Tibial nerve (tissue), 4 donors: ENCODE measurements at regions not wholly inside any gene's neighbourhood (a gene's known extent, or its start where the extent isn't known, plus 50 kb on each side); places are given as distances from the start of the nearest gene placed in this dataset.

Experiments used
- DNase-seq, 2 donors: peaks; one replicate each; pipeline ENCODE4 v3.0.0-alpha.2; 2019; ENCODE audit warnings: low spot score in 2 of 2
- H3K27ac ChIP-seq, 4 donors: fragments of 200-600 bp; sonication (generic) in 3 of 4; one replicate each; pipeline ENCODE4 v1.5.1; 2017 to 2019; ENCODE audit warnings: mild to moderate bottlenecking in 1 of 4
- H3K27me3 ChIP-seq, 2 donors: fragments of 200-600 bp; sonication (generic) in 1 of 2; one replicate each; pipeline versions ENCODE4 v1.5.1 to v1.6.0; 2017 to 2019
- H3K36me3 ChIP-seq, 3 donors: fragments of 200-600 bp; sonication (generic); one replicate each; pipeline ENCODE4 v1.5.1; 2018 to 2019
- H3K4me1 ChIP-seq, 4 donors: fragments of 200-600 bp; sonication (generic) in 3 of 4; one replicate each; pipeline ENCODE4 v1.5.1; 2017 to 2019
- H3K4me3 ChIP-seq, 4 donors: fragments of 200-600 bp; sonication (generic) in 3 of 4; one replicate each; pipeline ENCODE4 v1.5.1; 2017 to 2019; ENCODE audit warnings: mild to moderate bottlenecking in 1 of 4, moderate library complexity in 1 of 4
- H3K9me3 ChIP-seq, 4 donors: fragments of 200-600 bp; sonication (generic) in 3 of 4; one replicate each; pipeline ENCODE4 v1.5.1; 2017 to 2019
- CTCF ChIP-seq, 5 experiments: fragments of 200-600 bp in 3 of 5; fragments of 450-650 bp in 2 of 5; sonication (generic) in 3 of 5; IDR thresholded peaks; one replicate each; pipeline ENCODE4 v1.5.1; 2016 to 2019; ENCODE audit warnings: antibody characterized with exemption in 5 of 5, mild to moderate bottlenecking in 3 of 5, moderate library complexity in 2 of 5
- EP300 ChIP-seq, 2 donors: sonication (generic); formaldehyde crosslinking; IDR thresholded peaks; one replicate each; pipeline ENCODE4 v1.6.1; 2017; ENCODE audit warnings: antibody characterized with exemption in 2 of 2, mild to moderate bottlenecking in 1 of 2
- POLR2A ChIP-seq, 2 donors: fragments of 450-650 bp; IDR thresholded peaks; one replicate each; pipeline ENCODE4 v1.6.1; 2017; ENCODE audit warnings: antibody characterized with exemption in 2 of 2, mild to moderate bottlenecking in 2 of 2, moderate library complexity in 2 of 2
- WGBS, 2 donors: methylation state at CpG; one replicate each; pipeline ENCODE4 v1.1.5; 2018; 5-methylcytosine and 5-hydroxymethylcytosine counted together

DNA sequence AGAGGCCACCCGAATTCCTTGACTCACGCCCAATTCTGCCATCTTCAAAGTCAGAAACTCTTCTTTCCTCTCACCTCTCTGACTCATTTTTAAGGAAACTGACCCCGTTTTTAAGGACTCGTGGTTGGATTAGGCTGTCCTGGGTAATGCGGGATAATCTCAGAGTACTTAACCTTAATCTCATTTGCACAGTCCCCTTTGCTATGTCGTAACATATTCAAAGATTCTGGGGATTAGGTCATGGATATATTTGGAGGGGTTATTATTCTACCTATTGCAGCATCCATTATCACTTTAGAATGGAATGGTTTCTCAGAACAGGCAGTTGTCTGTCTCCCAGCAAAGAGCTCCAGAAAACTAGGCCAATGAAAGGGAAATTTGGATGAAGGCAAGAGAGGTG lies 80.8 kb upstream of the IL12B start:
- DNase-seq = no peak
- Histone ChIP-seq H3K4me3 (no peak overlapping the region), H3K9me3 (no peaks in the 10 kb centered on the region), H3K27ac (no peak overlapping the region), H3K36me3 (no peaks in the 10 kb centered on the region), H3K27me3 (no peaks in the 10 kb centered on the region), H3K4me1 (no peaks in the 10 kb centered on the region)
- 68 to 72% methylated on average over 6 of the region's 6 CpGs for whole genome bisulfite sequencing, 2 donors
- TF ChIP-seq EP300 (IDR thresholded peaks at IDR 0.05) (no peak), POLR2A (IDR thresholded peaks at IDR 0.05) (no peak), CTCF (IDR thresholded peaks at IDR 0.05) (no peak)

DNA sequence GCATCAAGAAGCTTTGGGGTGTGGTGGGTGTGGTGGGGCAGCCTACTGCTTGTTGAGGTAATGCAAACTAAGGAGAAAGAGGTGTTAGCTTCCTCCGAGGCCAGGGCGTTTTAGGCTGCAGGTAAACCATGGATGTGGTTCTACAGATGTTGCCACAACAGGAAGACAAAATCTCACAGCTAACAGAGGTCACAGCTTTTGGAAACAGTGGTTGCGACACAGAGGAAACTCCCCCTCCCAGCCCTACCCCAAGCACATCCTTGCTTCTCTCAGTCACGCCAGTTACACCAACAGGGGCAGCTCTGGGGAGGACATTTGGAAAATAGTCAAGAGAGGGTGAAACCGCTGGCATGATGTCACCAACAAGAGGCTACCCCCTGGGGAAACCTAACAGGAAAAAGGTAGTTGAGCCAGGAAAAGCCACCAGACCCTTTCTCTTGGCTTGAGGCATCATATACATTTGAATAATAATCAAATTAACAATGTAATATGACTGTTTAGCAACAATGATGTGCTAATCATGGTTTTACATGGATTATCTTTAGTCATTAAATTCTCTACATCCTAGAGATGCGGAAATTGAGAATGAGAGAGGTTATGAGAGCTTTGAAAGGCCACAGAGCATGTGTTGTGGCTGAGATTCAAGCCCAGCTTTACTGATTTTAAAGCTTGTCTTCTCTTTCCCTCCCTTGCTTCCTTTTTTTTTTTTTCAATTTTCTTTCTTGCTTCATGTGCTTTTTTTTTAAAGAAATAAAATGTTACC lies 82.2 kb upstream of the IL12B start:
- Histone ChIP-seq H3K9me3 (no peaks in the 10 kb centered on the region), H3K4me3 (no peak overlapping the region), H3K36me3 (no peaks in the 10 kb centered on the region), H3K27ac (no peak overlapping the region), H3K27me3 (no peaks in the 10 kb centered on the region), H3K4me1 (no peaks in the 10 kb centered on the region)
- WGBS, 2 donors = 63 to 67% methylated on average over 6 of the region's 6 CpGs
- TF ChIP-seq CTCF (IDR thresholded peaks at IDR 0.05) (no peak), EP300 (IDR thresholded peaks at IDR 0.05) (no peak), POLR2A (IDR thresholded peaks at IDR 0.05) (no peak)
- DNase-seq = no peak

DNA sequence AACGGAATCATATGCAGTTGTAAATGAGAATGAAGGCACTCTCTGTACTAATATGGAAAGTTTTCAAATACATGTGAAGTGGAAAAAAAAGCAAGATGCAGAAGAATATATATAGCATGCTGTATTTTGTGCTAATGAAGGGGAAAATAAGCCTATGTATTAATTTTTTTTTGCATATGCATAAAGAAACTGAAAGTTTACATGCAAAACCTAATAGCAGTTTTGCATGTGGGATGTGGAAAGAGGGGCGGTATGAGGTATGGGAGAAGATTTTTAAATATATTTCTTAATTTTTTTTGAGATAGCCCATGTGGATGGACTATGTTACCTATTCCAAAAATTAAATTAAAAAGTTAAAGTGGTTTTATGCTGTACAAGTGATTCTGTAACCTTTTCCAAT lies 83.7 kb upstream of the IL12B start:
- TF ChIP-seq POLR2A (IDR thresholded peaks at IDR 0.05) = no peak
- TF ChIP-seq CTCF (IDR thresholded peaks at IDR 0.05) = no peak
- TF ChIP-seq EP300 (IDR thresholded peaks at IDR 0.05) = no peak
- WGBS, 2 donors = 88 to 94% methylated on average over 2 of the region's 2 CpGs
- Histone ChIP-seq H3K4me3 (no peak overlapping the region), H3K27ac (no peak overlapping the region), H3K27me3 (no peaks in the 10 kb centered on the region), H3K9me3 (no peaks in the 10 kb centered on the region), H3K4me1 (no peaks in the 10 kb centered on the region), H3K36me3 (no peaks in the 10 kb centered on the region)
- no peak for DNase-seq

DNA sequence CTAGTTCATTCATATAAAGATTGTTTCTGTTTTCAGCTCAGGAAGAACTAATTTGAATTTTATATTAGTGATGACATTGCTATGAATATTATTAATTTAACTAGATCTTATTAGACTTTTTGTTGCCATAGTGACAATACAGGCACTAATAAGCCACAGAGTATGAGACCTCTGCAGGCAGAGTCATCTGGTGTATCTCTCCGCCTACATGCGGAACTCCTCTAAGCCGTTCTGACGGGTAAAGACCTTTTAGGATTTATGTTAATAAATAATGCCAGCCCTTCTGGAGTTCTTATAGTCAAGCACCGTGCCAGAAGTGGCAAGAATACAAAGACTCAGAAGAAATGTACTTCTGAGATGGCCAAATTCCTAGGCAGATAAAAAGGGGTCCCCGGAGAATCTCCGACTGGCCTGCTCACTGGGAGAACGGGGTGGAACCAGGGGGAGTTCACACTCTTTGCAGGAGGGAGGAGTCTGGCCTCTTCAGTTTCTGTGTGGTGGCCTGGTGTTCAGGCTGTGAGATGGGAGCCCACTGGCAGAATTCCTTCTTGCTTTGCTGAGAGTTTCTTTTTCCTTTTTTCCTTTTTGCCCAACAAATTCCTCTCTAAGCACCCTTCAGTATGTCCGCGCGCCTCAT lies 85.1 kb upstream of the IL12B start:
- H3K9me3 ChIP-seq = no peaks in the 10 kb centered on the region
- H3K36me3 ChIP-seq = no peaks in the 10 kb centered on the region
- H3K4me1 ChIP-seq = no peaks in the 10 kb centered on the region
- DNase-seq = no peak
- TF ChIP-seq EP300 (IDR thresholded peaks at IDR 0.05) (no peak), CTCF (IDR thresholded peaks at IDR 0.05) (no peak), POLR2A (IDR thresholded peaks at IDR 0.05) (no peak)
- 67 to 75% methylated on average over 11 of the region's 11 CpGs for WGBS, 2 donors
- no peak overlapping the region for H3K27ac ChIP-seq
- H3K27me3 ChIP-seq = no peaks in the 10 kb centered on the region
- no peak overlapping the region for H3K4me3 ChIP-seq

DNA sequence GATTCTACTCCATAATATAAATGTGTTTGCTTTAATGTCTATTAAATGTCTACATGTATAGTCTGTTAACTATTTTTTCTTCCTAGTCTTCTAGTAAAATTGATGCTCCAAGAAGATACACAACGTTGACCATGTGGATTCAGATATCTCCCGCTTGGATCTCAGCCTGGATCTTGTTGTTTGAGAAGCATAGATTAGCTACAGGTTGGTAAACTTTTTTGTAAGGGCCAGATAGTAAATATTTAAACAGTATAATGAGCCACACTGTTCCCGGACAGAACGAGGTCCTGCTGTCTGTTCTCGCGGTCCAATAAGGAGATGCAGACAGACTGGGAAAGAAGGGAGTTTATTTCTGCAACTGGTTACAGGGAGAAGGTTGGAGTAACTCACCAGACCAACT lies 86.2 kb upstream of the IL12B start:
- Histone ChIP-seq H3K4me3 (no peak overlapping the region), H3K36me3 (no peaks in the 10 kb centered on the region), H3K4me1 (no peaks in the 10 kb centered on the region), H3K27ac (no peak overlapping the region), H3K9me3 (no peaks in the 10 kb centered on the region), H3K27me3 (no peaks in the 10 kb centered on the region)
- TF ChIP-seq EP300 (IDR thresholded peaks at IDR 0.05) (no peak), CTCF (IDR thresholded peaks at IDR 0.05) (no peak), POLR2A (IDR thresholded peaks at IDR 0.05) (no peak)
- 89 to 91% methylated on average over 6 of the region's 6 CpGs for WGBS, 2 donors
- no peak for DNase-seq
